ENCODE measurements at regions not wholly inside any gene's neighbourhood (a gene's known extent, or its start where the extent isn't known, plus 50 kb on each side); places are given as distances from the start of the nearest gene placed in this dataset.

DNA sequence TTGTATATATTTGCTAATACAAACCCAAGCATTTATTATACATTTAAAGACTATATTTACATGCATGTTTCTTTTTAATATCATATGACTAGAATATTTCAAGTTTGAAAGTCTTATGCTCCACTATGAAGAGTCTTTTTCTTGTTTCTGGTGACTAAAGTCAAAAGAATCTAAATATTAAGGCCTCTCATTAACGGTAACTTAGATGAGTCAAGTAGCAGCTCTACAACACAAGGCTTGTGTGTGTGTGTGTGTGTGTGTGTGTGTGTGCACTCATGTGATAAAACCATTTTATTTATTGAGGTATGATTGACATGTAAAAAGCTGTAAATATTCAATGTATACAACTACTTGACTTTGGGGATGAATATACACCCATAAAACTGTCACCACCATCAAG is 275.6 kb downstream of the TFAP2B start:
- Histone ChIP-seq H3K4me1 (ENCODE audit: control insufficient read depth, extremely low read depth, insufficient read depth, low read length) (no peaks in the 10 kb centered on the region), H3K27me3 (ENCODE audit: control insufficient read depth, extremely low read depth, insufficient read depth, low read length) (no peaks in the 10 kb centered on the region), H3K27ac (ENCODE audit: control insufficient read depth, insufficient read depth, low read length) (no peak overlapping the region), H3K9ac (ENCODE audit: control insufficient read depth, extremely low read depth, insufficient read depth, low read length) (no peak overlapping the region), H3K9me1 (ENCODE audit: control insufficient read depth, extremely low read depth, insufficient read depth, low read length) (no peaks in the 10 kb centered on the region), H3K4me3 (ENCODE audit: control insufficient read depth in 2 of 3, extremely low read depth in 1 of 3, insufficient read depth in 2 of 3, low read depth in 1 of 3, low read length in 3 of 3) (no peak overlapping the region), H3K79me2 (ENCODE audit: control insufficient read depth, insufficient read depth, low read length) (no peaks in the 10 kb centered on the region), H3K4me2 (ENCODE audit: control insufficient read depth, extremely low read depth, insufficient read depth, low read depth, low read length) (no peak overlapping the region), H3K36me3 (ENCODE audit: control insufficient read depth in 2 of 2, extremely low read depth in 1 of 2, insufficient read depth in 2 of 2, low read length in 2 of 2) (no peaks in the 10 kb centered on the region), H3K9me3 (ENCODE audit: control insufficient read depth, low read depth, low read length) (no peaks in the 10 kb centered on the region), H4K20me1 (ENCODE audit: control insufficient read depth, extremely low read depth, insufficient read depth, low read length) (no peaks in the 10 kb centered on the region), H2AFZ (ENCODE audit: control insufficient read depth, low read length) (no peak overlapping the region)
- TF ChIP-seq, protein P1, sequence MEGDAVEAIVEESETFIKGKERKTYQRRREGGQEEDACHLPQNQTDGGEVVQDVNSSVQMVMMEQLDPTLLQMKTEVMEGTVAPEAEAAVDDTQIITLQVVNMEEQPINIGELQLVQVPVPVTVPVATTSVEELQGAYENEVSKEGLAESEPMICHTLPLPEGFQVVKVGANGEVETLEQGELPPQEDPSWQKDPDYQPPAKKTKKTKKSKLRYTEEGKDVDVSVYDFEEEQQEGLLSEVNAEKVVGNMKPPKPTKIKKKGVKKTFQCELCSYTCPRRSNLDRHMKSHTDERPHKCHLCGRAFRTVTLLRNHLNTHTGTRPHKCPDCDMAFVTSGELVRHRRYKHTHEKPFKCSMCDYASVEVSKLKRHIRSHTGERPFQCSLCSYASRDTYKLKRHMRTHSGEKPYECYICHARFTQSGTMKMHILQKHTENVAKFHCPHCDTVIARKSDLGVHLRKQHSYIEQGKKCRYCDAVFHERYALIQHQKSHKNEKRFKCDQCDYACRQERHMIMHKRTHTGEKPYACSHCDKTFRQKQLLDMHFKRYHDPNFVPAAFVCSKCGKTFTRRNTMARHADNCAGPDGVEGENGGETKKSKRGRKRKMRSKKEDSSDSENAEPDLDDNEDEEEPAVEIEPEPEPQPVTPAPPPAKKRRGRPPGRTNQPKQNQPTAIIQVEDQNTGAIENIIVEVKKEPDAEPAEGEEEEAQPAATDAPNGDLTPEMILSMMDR (optimal IDR thresholded peaks at IDR 0.05 in 1 of 3, IDR thresholded peaks at IDR 0.05 in 1 of 3, conservative IDR thresholded peaks at IDR 0.05 in 1 of 3; ENCODE audit: extremely low read depth in 1 of 3, insufficient read depth in 2 of 3, low read length in 3 of 3): no peak
- TF ChIP-seq EZH2 (IDR thresholded peaks at IDR 0.05; ENCODE audit: low read length): no peak
- dilution Hi-C loops (cut with MboI; ENCODE audit: extremely low pct_ligation_motif_present, low sequenced_read_pairs): no loop called here
- FAIRE-seq (no peak), DNase-seq (ENCODE audit: low read depth, low spot score) (no peak)

GRCh38 chr6:51098246-51098645 is 279.6 kb downstream of the TFAP2B start:
- TF ChIP-seq, protein P1 (optimal IDR thresholded peaks at IDR 0.05 in 1 of 3, IDR thresholded peaks at IDR 0.05 in 1 of 3, conservative IDR thresholded peaks at IDR 0.05 in 1 of 3; ENCODE audit: extremely low read depth in 1 of 3, insufficient read depth in 2 of 3, low read length in 3 of 3): no peak
- TF ChIP-seq EZH2 (IDR thresholded peaks at IDR 0.05; ENCODE audit: low read length): no peak
- Histone ChIP-seq H4K20me1 (ENCODE audit: control insufficient read depth, extremely low read depth, insufficient read depth, low read length) (no peaks in the 10 kb centered on the region), H3K27me3 (ENCODE audit: control insufficient read depth, extremely low read depth, insufficient read depth, low read length) (no peaks in the 10 kb centered on the region), H3K9ac (ENCODE audit: control insufficient read depth, extremely low read depth, insufficient read depth, low read length) (no peak overlapping the region), H3K4me1 (ENCODE audit: control insufficient read depth, extremely low read depth, insufficient read depth, low read length) (no peaks in the 10 kb centered on the region), H3K9me1 (ENCODE audit: control insufficient read depth, extremely low read depth, insufficient read depth, low read length) (no peaks in the 10 kb centered on the region), H2AFZ (ENCODE audit: control insufficient read depth, low read length) (no peak overlapping the region), H3K4me2 (ENCODE audit: control insufficient read depth, extremely low read depth, insufficient read depth, low read depth, low read length) (no peak overlapping the region), H3K79me2 (ENCODE audit: control insufficient read depth, insufficient read depth, low read length) (no peaks in the 10 kb centered on the region), H3K27ac (ENCODE audit: control insufficient read depth, insufficient read depth, low read length) (no peak overlapping the region), H3K4me3 (ENCODE audit: control insufficient read depth in 2 of 3, extremely low read depth in 1 of 3, insufficient read depth in 2 of 3, low read depth in 1 of 3, low read length in 3 of 3) (no peak overlapping the region), H3K36me3 (ENCODE audit: control insufficient read depth in 2 of 2, extremely low read depth in 1 of 2, insufficient read depth in 2 of 2, low read length in 2 of 2) (no peaks in the 10 kb centered on the region), H3K9me3 (ENCODE audit: control insufficient read depth, low read depth, low read length) (no peaks in the 10 kb centered on the region)
- dilution Hi-C loops (cut with MboI; ENCODE audit: extremely low pct_ligation_motif_present, low sequenced_read_pairs): no loop called here
- DNase-seq (ENCODE audit: low read depth, low spot score) (no peak), FAIRE-seq (no peak)

All from keratinocyte (primary cell).